K562 (cell line): ENCODE measurements at regions not wholly inside any gene's neighbourhood (a gene's known extent, or its start where the extent isn't known, plus 50 kb on each side); places are given as distances from the start of the nearest gene placed in this dataset.

Experiments
- ATAC-seq: fragments of 200-7000 bp; cut with Tn5 transposase; 3 replicates; pipeline ENCODE4 v1.9.1; 2020; ENCODE audit warnings: moderate library complexity
- BruUV-seq: library from RNA; stranded (reverse); fragments of 400-500 nt; replicated peaks from 2 replicates; lab custom pipeline; 2021; lab: Mats Ljungman, UMichigan
- CTCF ChIA-PET: fragments of 300-600 bp; formaldehyde crosslinking; extraction: SDS; loops from one replicate; lab custom pipeline; 2021; ENCODE audit warnings: low intra/inter-chr PET ratio; lab: Yijun Ruan, JAX
- POLR2A ChIA-PET: fragments of 300-600, 350-650 bp; sonication (Branson Sonifier 250); formaldehyde crosslinking; extraction: SDS; loops from one replicate; lab custom pipeline; 2021; ENCODE audit warnings: antibody characterized with exemption, inconsistent platforms; lab: Yijun Ruan, JAX
- DNase-seq, 4 experiments: peaks; one replicate each; pipeline versions ENCODE4 v3.0.0 to v3.0.0-alpha.2; 2011 to 2018; ENCODE audit warnings: low spot score in 3 of 4, mixed read lengths in 3 of 4; ENCODE audit errors: extremely low read depth in 1 of 4
- FAIRE-seq: peaks from 2 replicates; lab custom pipeline; 2011; peaks lifted over from hg19 to GRCh38; lab: Jason Lieb, UNC
- H2AFZ ChIP-seq: 2 replicates; pipeline ENCODE4 v1.6.0; 2011; ENCODE audit warnings: low read depth, low read length, control low read depth, inconsistent platforms
- H3K27ac ChIP-seq: fragments of 200-600 bp; 3 replicates; pipeline ENCODE4 v1.8.0; 2011; ENCODE audit warnings: low read depth, mild to moderate bottlenecking, control low read depth, inconsistent platforms, low read length, moderate library complexity, mixed read lengths; ENCODE audit errors: extremely low read depth
- H3K27me3 ChIP-seq, 2 experiments: fragments of 300-600 bp in 1 of 2; 2 replicates in 1 of 2; 3 replicates in 1 of 2; pipeline versions ENCODE4 v1.6.0 to v1.8.0; 2011; ENCODE audit warnings: inconsistent platforms in 2 of 2, low read length in 2 of 2, mild to moderate bottlenecking in 1 of 2, mixed read lengths in 1 of 2, moderate library complexity in 1 of 2; ENCODE audit not compliant: control insufficient read depth in 2 of 2, insufficient read depth in 2 of 2
- H3K36me3 ChIP-seq: fragments of 300-600 bp; 3 replicates; pipeline ENCODE4 v1.8.0; 2011; ENCODE audit warnings: mild to moderate bottlenecking, low read length, inconsistent platforms; ENCODE audit not compliant: control insufficient read depth, insufficient read depth
- H3K4me1 ChIP-seq, 2 experiments: fragments of 200-600 bp in 1 of 2; replicated peaks in 1 of 2; 2 replicates in 1 of 2; 3 replicates in 1 of 2; pipeline versions ENCODE4 v1.5.1 to v1.8.0; 2011; ENCODE audit warnings: inconsistent platforms in 2 of 2, low read length in 2 of 2, mild to moderate bottlenecking in 1 of 2, mixed read lengths in 1 of 2, moderate library complexity in 1 of 2; ENCODE audit not compliant: control insufficient read depth in 2 of 2, insufficient read depth in 2 of 2
- H3K4me2 ChIP-seq: 2 replicates; pipeline ENCODE4 v1.6.1; 2011; ENCODE audit warnings: low read length, control low read depth, inconsistent platforms, mixed read lengths; ENCODE audit not compliant: insufficient read depth
- H3K4me3 ChIP-seq: fragments of 200-600 bp; sonication (generic), shearing (Covaris generic); 2 replicates; pipeline ENCODE4 v1.5.1; 2016; ENCODE audit warnings: control low read depth, inconsistent platforms
- H3K79me2 ChIP-seq: fragments of 200-600 bp; 3 replicates; pipeline ENCODE4 v1.8.0; 2011; ENCODE audit warnings: low read length, inconsistent platforms; ENCODE audit not compliant: control insufficient read depth, insufficient read depth
- H3K9ac ChIP-seq, 2 experiments: 2 replicates each; pipeline versions ENCODE4 v1.6.0 to v1.6.1; 2011; ENCODE audit warnings: low read depth in 2 of 2, low read length in 2 of 2, control low read depth in 1 of 2, inconsistent platforms in 1 of 2, mild to moderate bottlenecking in 1 of 2, mixed read lengths in 1 of 2; ENCODE audit not compliant: insufficient read depth in 1 of 2
- H3K9me1 ChIP-seq: one replicate; pipeline ENCODE4 v1.6.0; 2011; ENCODE audit warnings: inconsistent platforms, mild to moderate bottlenecking, low read length, moderate library complexity; ENCODE audit not compliant: control insufficient read depth, insufficient read depth
- H3K9me3 ChIP-seq: replicated peaks from 2 replicates; pipeline ENCODE4 v1.5.1; 2011; ENCODE audit warnings: low read depth, low read length, inconsistent platforms; ENCODE audit not compliant: control insufficient read depth, insufficient read depth
- H4K20me1 ChIP-seq: replicated peaks from 2 replicates; pipeline ENCODE4 v1.6.1; 2011; ENCODE audit warnings: low read length, inconsistent platforms, mixed read lengths; ENCODE audit not compliant: control insufficient read depth, insufficient read depth
- ARID4B ChIP-seq: sonication (generic); formaldehyde crosslinking; IDR thresholded peaks from 2 replicates; pipeline ENCODE4 v1.8.0; 2022; ENCODE audit warnings: mild to moderate bottlenecking, missing genetic modification reagents
- CREB1 ChIP-seq, 2 experiments: sonication (generic) in 1 of 2; formaldehyde crosslinking in 1 of 2; IDR thresholded peaks; 2 replicates each; pipeline versions ENCODE4 v1.6.1 to v1.8.0; 2012 to 2022; ENCODE audit warnings: inconsistent platforms in 1 of 2, mild to moderate bottlenecking in 1 of 2, missing genetic modification reagents in 1 of 2, moderate library complexity in 1 of 2
- L3MBTL2 ChIP-seq: fragments of 450-650 bp; IDR thresholded peaks from 2 replicates; pipeline ENCODE4 v1.6.1; 2016; ENCODE audit warnings: mild to moderate bottlenecking, moderate library complexity
- ZNF3 ChIP-seq: fragments of 250-450 bp; sonication (Bioruptor Pico); IDR thresholded peaks from 2 replicates; pipeline ENCODE4 v1.5.0; 2021; ENCODE audit warnings: mild to moderate bottlenecking, moderate library complexity
- ZNF436 ChIP-seq: fragments of 250-450, 450-650 bp; sonication (Bioruptor Pico); formaldehyde crosslinking; IDR thresholded peaks from 2 replicates; pipeline ENCODE4 v1.7.0; 2020; ENCODE audit warnings: mild to moderate bottlenecking
- ZNF507 ChIP-seq: conservative IDR thresholded peaks from 2 replicates; pipeline ENCODE4 v1.6.1; 2017; ENCODE audit warnings: missing genetic modification characterization, missing compliant biosample characterization
- ZNF75A ChIP-seq: fragments of 450-650 bp; formaldehyde crosslinking; IDR thresholded peaks from 2 replicates; pipeline ENCODE4 v1.4.0; 2020; ENCODE audit warnings: mild to moderate bottlenecking
- ZNF766 ChIP-seq: fragments of 200-800 bp; sonication (Bioruptor generic); conservative IDR thresholded peaks from 2 replicates; pipeline ENCODE4 v1.6.1; 2016; ENCODE audit warnings: missing genetic modification characterization, missing compliant biosample characterization
- WGBS: fragments of 100-300 bp; shearing (Covaris generic); methylation state at CpG from one replicate; pipeline ENCODE4 v1.1.6; 2016; ENCODE audit warnings: low coverage, mixed read lengths; ENCODE audit not compliant: insufficient coverage; ENCODE audit errors: missing lambda C conversion rate; 5-methylcytosine and 5-hydroxymethylcytosine counted together
- in situ Hi-C: fragments of 300-500 bp; cut with MboI; formaldehyde crosslinking; loops from 4 replicates; pipeline ENCODE4 v1.15.0; 2018; ENCODE audit warnings: inconsistent platforms, mixed read lengths
- intact Hi-C: fragments of 100-400 bp; cut with micrococcal nuclease; formaldehyde crosslinking; loops from 2 replicates; pipeline ENCODE4 v1.14.2; 2022

- CTCF ChIA-PET = no interaction called here
- no peaks in the 10 kb centered on the region for H4K20me1 ChIP-seq
- H3K27ac ChIP-seq = no peak overlapping the region
- H3K79me2 ChIP-seq = no peaks in the 10 kb centered on the region
- no peak overlapping the region for H3K4me3 ChIP-seq
- 0% methylated on average over 1 of the region's 1 CpG for WGBS
- TF ChIP-seq ZNF3 (CRISPR knock-in tag) = no peak
- TF ChIP-seq L3MBTL2 = no peak
- no peak for TF ChIP-seq ZNF436 (CRISPR knock-in tag)
- no peak for TF ChIP-seq ZNF75A (CRISPR knock-in tag)
- no peak for TF ChIP-seq ARID4B (CRISPR knock-in tag)
- no peak for TF ChIP-seq ZNF766 (CRISPR knock-in tag)
- no peak for TF ChIP-seq CREB1 (IDR thresholded peaks at IDR 0.05)
- TF ChIP-seq CREB1 (CRISPR knock-in tag; IDR thresholded peaks at IDR 0.05) = no peak
- TF ChIP-seq ZNF507 = no peak
- TF ChIP-seq, all 486 proteins: peak for 0
- no peak overlapping the region for H2AFZ ChIP-seq
- no peak for DNase-seq
- no peak for ATAC-seq
- H3K36me3 ChIP-seq = no peaks in the 10 kb centered on the region
- no peaks in the 10 kb centered on the region; the same call in 1 of the 2 replicates for H3K9me3 ChIP-seq
- H3K9me1 ChIP-seq = no peaks in the 10 kb centered on the region
- H3K4me2 ChIP-seq = no peak overlapping the region
- intact Hi-C loops = no loop called here
- POLR2A ChIA-PET = no interaction called here
- no TSS peak for BruUV-seq
- in situ Hi-C loops = no loop called here
- no peak overlapping the region for H3K9ac ChIP-seq
- H3K27me3 ChIP-seq = no peaks in the 10 kb centered on the region
- FAIRE-seq = no peak
- no peaks in the 10 kb centered on the region for H3K4me1 ChIP-seq
Measured at GRCh38 chr4:59002148-59002547, 1892.0 kb upstream of the IGFBP7 start.
